ENCODE measurements at regions not wholly inside any gene's neighbourhood (a gene's known extent, or its start where the extent isn't known, plus 50 kb on each side); places are given as distances from the start of the nearest gene placed in this dataset.

DNA sequence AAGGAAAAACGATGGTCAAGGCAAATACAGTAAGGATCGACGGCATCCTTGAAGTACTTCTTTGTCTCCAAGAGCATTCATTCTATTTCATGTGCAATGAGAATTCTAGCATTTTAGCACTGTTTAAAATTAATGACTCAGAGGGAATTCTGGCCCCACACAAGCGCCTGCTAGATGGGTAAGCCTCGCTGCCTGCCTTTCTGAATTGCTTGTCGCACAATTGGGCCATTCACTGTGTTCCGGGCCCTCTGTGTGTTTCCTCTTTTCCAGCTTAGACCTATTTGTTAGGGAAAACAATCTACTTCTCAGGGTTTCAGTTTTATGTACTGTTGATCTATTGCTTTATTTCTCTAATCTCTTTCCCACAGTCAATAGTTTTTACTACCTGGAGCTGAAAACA lies 204.7 kb upstream of the ZNF32 start:
- TF ChIP-seq, protein P1, sequence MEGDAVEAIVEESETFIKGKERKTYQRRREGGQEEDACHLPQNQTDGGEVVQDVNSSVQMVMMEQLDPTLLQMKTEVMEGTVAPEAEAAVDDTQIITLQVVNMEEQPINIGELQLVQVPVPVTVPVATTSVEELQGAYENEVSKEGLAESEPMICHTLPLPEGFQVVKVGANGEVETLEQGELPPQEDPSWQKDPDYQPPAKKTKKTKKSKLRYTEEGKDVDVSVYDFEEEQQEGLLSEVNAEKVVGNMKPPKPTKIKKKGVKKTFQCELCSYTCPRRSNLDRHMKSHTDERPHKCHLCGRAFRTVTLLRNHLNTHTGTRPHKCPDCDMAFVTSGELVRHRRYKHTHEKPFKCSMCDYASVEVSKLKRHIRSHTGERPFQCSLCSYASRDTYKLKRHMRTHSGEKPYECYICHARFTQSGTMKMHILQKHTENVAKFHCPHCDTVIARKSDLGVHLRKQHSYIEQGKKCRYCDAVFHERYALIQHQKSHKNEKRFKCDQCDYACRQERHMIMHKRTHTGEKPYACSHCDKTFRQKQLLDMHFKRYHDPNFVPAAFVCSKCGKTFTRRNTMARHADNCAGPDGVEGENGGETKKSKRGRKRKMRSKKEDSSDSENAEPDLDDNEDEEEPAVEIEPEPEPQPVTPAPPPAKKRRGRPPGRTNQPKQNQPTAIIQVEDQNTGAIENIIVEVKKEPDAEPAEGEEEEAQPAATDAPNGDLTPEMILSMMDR (IDR thresholded peaks at IDR 0.05) = no peak
- TF ChIP-seq, protein P2, sequence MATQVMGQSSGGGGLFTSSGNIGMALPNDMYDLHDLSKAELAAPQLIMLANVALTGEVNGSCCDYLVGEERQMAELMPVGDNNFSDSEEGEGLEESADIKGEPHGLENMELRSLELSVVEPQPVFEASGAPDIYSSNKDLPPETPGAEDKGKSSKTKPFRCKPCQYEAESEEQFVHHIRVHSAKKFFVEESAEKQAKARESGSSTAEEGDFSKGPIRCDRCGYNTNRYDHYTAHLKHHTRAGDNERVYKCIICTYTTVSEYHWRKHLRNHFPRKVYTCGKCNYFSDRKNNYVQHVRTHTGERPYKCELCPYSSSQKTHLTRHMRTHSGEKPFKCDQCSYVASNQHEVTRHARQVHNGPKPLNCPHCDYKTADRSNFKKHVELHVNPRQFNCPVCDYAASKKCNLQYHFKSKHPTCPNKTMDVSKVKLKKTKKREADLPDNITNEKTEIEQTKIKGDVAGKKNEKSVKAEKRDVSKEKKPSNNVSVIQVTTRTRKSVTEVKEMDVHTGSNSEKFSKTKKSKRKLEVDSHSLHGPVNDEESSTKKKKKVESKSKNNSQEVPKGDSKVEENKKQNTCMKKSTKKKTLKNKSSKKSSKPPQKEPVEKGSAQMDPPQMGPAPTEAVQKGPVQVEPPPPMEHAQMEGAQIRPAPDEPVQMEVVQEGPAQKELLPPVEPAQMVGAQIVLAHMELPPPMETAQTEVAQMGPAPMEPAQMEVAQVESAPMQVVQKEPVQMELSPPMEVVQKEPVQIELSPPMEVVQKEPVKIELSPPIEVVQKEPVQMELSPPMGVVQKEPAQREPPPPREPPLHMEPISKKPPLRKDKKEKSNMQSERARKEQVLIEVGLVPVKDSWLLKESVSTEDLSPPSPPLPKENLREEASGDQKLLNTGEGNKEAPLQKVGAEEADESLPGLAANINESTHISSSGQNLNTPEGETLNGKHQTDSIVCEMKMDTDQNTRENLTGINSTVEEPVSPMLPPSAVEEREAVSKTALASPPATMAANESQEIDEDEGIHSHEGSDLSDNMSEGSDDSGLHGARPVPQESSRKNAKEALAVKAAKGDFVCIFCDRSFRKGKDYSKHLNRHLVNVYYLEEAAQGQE (IDR thresholded peaks at IDR 0.05; ENCODE audit: insufficient read depth in 1 of 2, low read depth in 2 of 2, low read length in 1 of 2) = no peak
